Panc1 (cell line): ENCODE measurements at regions not wholly inside any gene's neighbourhood (a gene's known extent, or its start where the extent isn't known, plus 50 kb on each side); places are given as distances from the start of the nearest gene placed in this dataset.
"Not testable (repeated sequence)": the region's sequence is repeated elsewhere in the genome, so short reads cannot be mapped to it uniquely, and the experiment has no call there.

Experiments used
- ATAC-seq: fragments of 200-7000 bp; cut with Tn5 transposase; 2 replicates; pipeline ENCODE4 v1.9.1; 2020; ENCODE audit warnings: mild to moderate bottlenecking, moderate library complexity
- BruUV-seq: library from RNA; stranded (reverse); fragments of 400-500 nt; replicated peaks from 2 replicates; lab custom pipeline; 2021; lab: Mats Ljungman, UMichigan
- CTCF ChIA-PET: fragments of 300-600 bp; sonication (Branson Sonifier 250); formaldehyde crosslinking; loops from one replicate; lab custom pipeline; 2022; ENCODE audit warnings: antibody characterized with exemption; lab: Charles Lee
- POLR2A ChIA-PET: fragments of 300-600 bp; sonication (Branson Sonifier 250); formaldehyde crosslinking; loops from one replicate; lab custom pipeline; 2022; ENCODE audit warnings: antibody characterized with exemption; lab: Charles Lee
- DNase-seq: peaks from one replicate; pipeline ENCODE4 v3.0.0-alpha.2; 2010; ENCODE audit warnings: low read depth, low spot score
- H3K27ac ChIP-seq: 2 replicates; pipeline ENCODE4 v1.5.1; 2011; ENCODE audit warnings: mild to moderate bottlenecking, low read length, inconsistent platforms
- H3K27me3 ChIP-seq: fragments of 200-500 bp; sonication (Bioruptor generic); 2 replicates; pipeline ENCODE4 v1.6.0; 2014; ENCODE audit warnings: low read length, inconsistent platforms; ENCODE audit not compliant: control insufficient read depth, insufficient read depth
- H3K36me3 ChIP-seq: fragments of 200-500 bp; sonication (Bioruptor generic); 2 replicates; pipeline ENCODE4 v1.5.1; 2014; ENCODE audit warnings: inconsistent platforms, mild to moderate bottlenecking, low read length, moderate library complexity; ENCODE audit not compliant: control insufficient read depth, insufficient read depth
- H3K4me1 ChIP-seq: 2 replicates; pipeline ENCODE4 v1.5.1; 2011; ENCODE audit warnings: inconsistent platforms, mild to moderate bottlenecking, low read length, moderate library complexity; ENCODE audit not compliant: control insufficient read depth, insufficient read depth
- H3K4me3 ChIP-seq, 2 experiments: 2 replicates each; pipeline ENCODE4 v1.5.1; 2011 to 2012; ENCODE audit warnings: low read depth in 2 of 2, low read length in 2 of 2, mild to moderate bottlenecking in 2 of 2, inconsistent platforms in 1 of 2, moderate library complexity in 1 of 2
- H3K9me3 ChIP-seq: fragments of 200-500 bp; sonication (Bioruptor generic); 2 replicates; pipeline ENCODE4 v1.5.1; 2014; ENCODE audit warnings: low read depth, mild to moderate bottlenecking, inconsistent platforms, low read length, moderate library complexity; ENCODE audit not compliant: control insufficient read depth, insufficient read depth
- POLR2AphosphoS5 ChIP-seq: IDR thresholded peaks from 2 replicates; pipeline ENCODE4 v1.6.1; 2012; ENCODE audit warnings: mild to moderate bottlenecking, low read depth, low read length, moderate library complexity
- REST ChIP-seq, 2 experiments: IDR thresholded peaks; 2 replicates each; pipeline ENCODE4 v1.6.1; 2011 to 2012; ENCODE audit warnings: low read depth in 2 of 2, control low read depth in 1 of 2, low read length in 1 of 2, mild to moderate bottlenecking in 1 of 2, moderate library complexity in 1 of 2; ENCODE audit not compliant: insufficient read depth in 1 of 2
- SIN3A ChIP-seq: IDR thresholded peaks from 2 replicates; pipeline ENCODE4 v1.6.1; 2012; ENCODE audit warnings: low read depth, mild to moderate bottlenecking, low read length, moderate library complexity, borderline replicate concordance; ENCODE audit not compliant: insufficient read depth
- TCF7L2 ChIP-seq: IDR thresholded peaks from 2 replicates; pipeline ENCODE4 v1.6.1; 2011; ENCODE audit warnings: mild to moderate bottlenecking, low read depth, low read length, inconsistent platforms
- in situ Hi-C: cut with HindIII; loops from 2 replicates; pipeline ENCODE4 v1.10.0; 2016; ENCODE audit warnings: low sequenced_read_pairs, low pct_unique_long_range_greater_than_20kb
- intact Hi-C: fragments of 100-400 bp; cut with micrococcal nuclease; formaldehyde crosslinking; loops from one replicate; pipeline ENCODE4 v1.10.0; 2022; ENCODE audit not compliant: unreplicated experiment
- TF ChIP-seq, protein P1 (sequence below): fragments of 450-650 bp; IDR thresholded peaks from 2 replicates; pipeline ENCODE4 v1.5.1; 2017; ENCODE audit warnings: mild to moderate bottlenecking

- DNase-seq (no peak), ATAC-seq (no peak)
- ChIA-PET CTCF (no interaction called here), POLR2A (interaction anchor here (0.5 to 4.9 kb wide), 4 partner anchors 12 to 59 kb away, joined by 4 to 90 read pairs (median 8); a partner anchor contains a TSS)
- no TSS peak for BruUV-seq
- intact Hi-C loops (no loop called here), in situ Hi-C loops (no loop called here)
- Histone ChIP-seq H3K27ac (peak overlapping the region; percentile 100; the same call in 1 of the 2 replicates), H3K36me3 (peaks cover 3% of the 10 kb centered on the region), H3K4me3 (no peak overlapping the region; a peak in 1 of 4 replicates), H3K9me3 (no peaks in the 10 kb centered on the region), H3K4me1 (peaks cover 13% of the 10 kb centered on the region; the same call in 1 of the 2 replicates), H3K27me3 (no peaks in the 10 kb centered on the region)
- TF ChIP-seq SIN3A (no peak), TCF7L2 (no peak), POLR2AphosphoS5 (no peak), REST (IDR thresholded peaks at IDR 0.05; ENCODE audit: insufficient read depth in 1 of 2, low read depth in 2 of 2, low read length in 1 of 2) (no peak)
- TF ChIP-seq, protein P1, sequence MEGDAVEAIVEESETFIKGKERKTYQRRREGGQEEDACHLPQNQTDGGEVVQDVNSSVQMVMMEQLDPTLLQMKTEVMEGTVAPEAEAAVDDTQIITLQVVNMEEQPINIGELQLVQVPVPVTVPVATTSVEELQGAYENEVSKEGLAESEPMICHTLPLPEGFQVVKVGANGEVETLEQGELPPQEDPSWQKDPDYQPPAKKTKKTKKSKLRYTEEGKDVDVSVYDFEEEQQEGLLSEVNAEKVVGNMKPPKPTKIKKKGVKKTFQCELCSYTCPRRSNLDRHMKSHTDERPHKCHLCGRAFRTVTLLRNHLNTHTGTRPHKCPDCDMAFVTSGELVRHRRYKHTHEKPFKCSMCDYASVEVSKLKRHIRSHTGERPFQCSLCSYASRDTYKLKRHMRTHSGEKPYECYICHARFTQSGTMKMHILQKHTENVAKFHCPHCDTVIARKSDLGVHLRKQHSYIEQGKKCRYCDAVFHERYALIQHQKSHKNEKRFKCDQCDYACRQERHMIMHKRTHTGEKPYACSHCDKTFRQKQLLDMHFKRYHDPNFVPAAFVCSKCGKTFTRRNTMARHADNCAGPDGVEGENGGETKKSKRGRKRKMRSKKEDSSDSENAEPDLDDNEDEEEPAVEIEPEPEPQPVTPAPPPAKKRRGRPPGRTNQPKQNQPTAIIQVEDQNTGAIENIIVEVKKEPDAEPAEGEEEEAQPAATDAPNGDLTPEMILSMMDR, result no peak
Observed at GRCh38 chr6:27834879-27835549, 77.2 kb downstream of the OR2B2 start.

DNA sequence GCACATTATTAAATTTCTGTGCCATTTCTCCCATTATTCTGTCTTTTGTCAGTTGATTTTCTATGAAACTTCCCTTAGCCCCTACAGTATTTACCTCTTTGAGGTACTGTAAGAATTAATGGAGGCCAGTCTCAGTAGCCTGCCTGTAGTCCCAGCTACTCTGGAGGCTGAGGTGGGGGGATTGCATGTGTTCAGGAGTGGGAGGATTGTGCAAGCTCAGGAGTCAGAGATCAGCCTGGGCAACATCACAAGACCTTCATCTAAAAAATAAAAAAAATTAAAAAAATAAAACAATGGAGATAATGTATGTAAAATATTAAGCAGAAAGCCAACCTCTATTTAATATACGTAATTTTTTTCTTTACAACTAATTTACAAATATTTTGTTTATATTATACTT, 77.8 kb downstream of the OR2B2 start:
- CTCF ChIA-PET, result no interaction called here
- Histone ChIP-seq H3K4me3 (no peak overlapping the region), H3K9me3 (no peaks in the 10 kb centered on the region), H3K27ac (peak overlapping the region; percentile 14; the same call in 1 of the 2 replicates), H3K36me3 (peaks cover 3% of the 10 kb centered on the region), H3K4me1 (peaks cover 12% of the 10 kb centered on the region; the same call in 1 of the 2 replicates), H3K27me3 (no peaks in the 10 kb centered on the region)
- no TSS peak for BruUV-seq
- in situ Hi-C loops, result no loop called here
- ATAC-seq (no peak), DNase-seq (no peak)
- POLR2A ChIA-PET, result interaction anchor here (0.5 to 1.3 kb wide), 4 partner anchors 12 to 33 kb away, joined by 3 to 12 read pairs (median 4); a partner anchor contains a TSS
- TF ChIP-seq TCF7L2 (no peak), SIN3A (no peak), POLR2AphosphoS5 (no peak), REST (IDR thresholded peaks at IDR 0.05; ENCODE audit: insufficient read depth in 1 of 2, low read depth in 2 of 2, low read length in 1 of 2) (no peak)
- TF ChIP-seq, protein P1, result no peak
- intact Hi-C loops, result no loop called here

GRCh38 chr6:27831434-27832081, 80.6 kb downstream of the OR2B2 start:
- POLR2A ChIA-PET, H3K36me3 ChIP-seq, BruUV-seq, H3K27ac ChIP-seq, in situ Hi-C loops, CTCF ChIA-PET, H3K27me3 ChIP-seq, H3K9me3 ChIP-seq, intact Hi-C loops, DNase-seq, H3K4me3 ChIP-seq: not testable (repeated sequence)
- H3K4me1 ChIP-seq, result peaks cover 12% of the 10 kb centered on the region; the same call in 1 of the 2 replicates
- peak; percentile 91; the same call in 1 of the 2 replicates for ATAC-seq
